ENCODE measurements at regions not wholly inside any gene's neighbourhood (a gene's known extent, or its start where the extent isn't known, plus 50 kb on each side); places are given as distances from the start of the nearest gene placed in this dataset.

- TF ChIP-seq CTCF (conservative IDR thresholded peaks at IDR 0.05 in 1 of 2, IDR thresholded peaks at IDR 0.05 in 1 of 2; ENCODE audit: extremely low read depth in 1 of 2, insufficient read depth in 1 of 2, low read depth in 1 of 2, low read length in 2 of 2) (no peak), EZH2 (IDR thresholded peaks at IDR 0.05; ENCODE audit: borderline replicate concordance, low read length) (no peak)
Observed at GRCh38 chr11:116446048-116446941, 326.5 kb downstream of the BUD13 start.

Measured in mammary epithelial cell (primary cell).